IMR-90 (cell line): ENCODE measurements at regions not wholly inside any gene's neighbourhood (a gene's known extent, or its start where the extent isn't known, plus 50 kb on each side); places are given as distances from the start of the nearest gene placed in this dataset.

Experiments
- BHLHE40 ChIP-seq: fragments of 150-350 bp; IDR thresholded peaks from 2 replicates; pipeline ENCODE4 v1.6.1; 2016; ENCODE audit warnings: mild to moderate bottlenecking, low read depth, low read length
- CEBPB ChIP-seq: IDR thresholded peaks from 2 replicates; pipeline ENCODE4 v1.6.1; 2012; ENCODE audit warnings: low read depth, low read length, improper control_type of control experiment
- CHD1 ChIP-seq: IDR thresholded peaks from 2 replicates; pipeline ENCODE4 v1.6.1; 2012; ENCODE audit warnings: low read depth, low read length, improper control_type of control experiment
- CTCF ChIP-seq: conservative IDR thresholded peaks from 2 replicates; pipeline ENCODE4 v1.5.1; 2012; ENCODE audit warnings: mild to moderate bottlenecking, low read depth, low read length, improper control_type of control experiment
- MAZ ChIP-seq: IDR thresholded peaks from 2 replicates; pipeline ENCODE4 v1.6.1; 2012; ENCODE audit warnings: low read depth, mild to moderate bottlenecking, low read length, improper control_type of control experiment, moderate library complexity, borderline replicate concordance
- MXI1 ChIP-seq: IDR thresholded peaks from 2 replicates; pipeline ENCODE4 v1.6.1; 2012; ENCODE audit warnings: low read depth, mild to moderate bottlenecking, low read length, moderate library complexity, borderline replicate concordance
- POLR2A ChIP-seq: IDR thresholded peaks from 2 replicates; pipeline ENCODE4 v1.6.1; 2012; ENCODE audit warnings: mild to moderate bottlenecking, low read depth, low read length
- RAD21 ChIP-seq: IDR thresholded peaks from 2 replicates; pipeline ENCODE4 v1.6.1; 2012; ENCODE audit warnings: low read length, improper control_type of control experiment

DNA sequence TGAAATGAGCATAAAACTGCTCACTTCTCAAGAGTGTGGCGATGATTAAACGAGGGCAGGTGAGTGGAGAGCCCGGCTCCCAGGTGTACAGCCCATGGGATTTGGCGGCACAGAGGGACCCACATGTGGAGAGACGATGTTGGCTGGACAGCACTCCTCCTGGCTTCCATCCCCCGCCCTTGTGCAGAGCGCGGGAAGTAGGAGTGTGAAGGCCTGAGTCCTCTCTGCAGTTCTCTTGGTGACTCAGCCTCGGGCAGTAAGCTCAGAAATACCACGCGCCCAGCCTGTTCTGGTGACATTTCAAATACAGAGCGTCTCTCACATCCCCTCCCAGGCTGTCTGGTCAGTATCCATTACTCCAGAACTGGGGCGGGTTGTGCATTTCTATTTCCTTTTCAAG is 94.2 kb upstream of the SRSF6 start:
- TF ChIP-seq CTCF = no peak
- TF ChIP-seq POLR2A = no peak
- TF ChIP-seq CHD1 = no peak
- TF ChIP-seq MAZ = no peak
- no peak for TF ChIP-seq BHLHE40
- no peak for TF ChIP-seq CEBPB
- TF ChIP-seq MXI1 = no peak
- TF ChIP-seq RAD21 = no peak
